C4-2B (cell line): ENCODE measurements at regions not wholly inside any gene's neighbourhood (a gene's known extent, or its start where the extent isn't known, plus 50 kb on each side); places are given as distances from the start of the nearest gene placed in this dataset.

Experiments
- H3K27ac ChIP-seq: fragments of 450-650 bp; 2 replicates; pipeline ENCODE4 v1.5.1; 2017
- CTCF ChIP-seq: fragments of 450-650 bp; conservative IDR thresholded peaks from 2 replicates; pipeline ENCODE4 v1.5.1; 2017; ENCODE audit warnings: mild to moderate bottlenecking
- ZFX ChIP-seq: fragments of 450-650 bp; IDR thresholded peaks from 2 replicates; pipeline ENCODE4 v1.6.1; 2017

GRCh38 chr12:104873374-104873773 is 84.7 kb downstream of the SLC41A2 start:
- TF ChIP-seq ZFX (no peak), CTCF (no peak)
- no peak overlapping the region for H3K27ac ChIP-seq

GRCh38 chr12:104870797-104871196 is 87.3 kb downstream of the SLC41A2 start:
- TF ChIP-seq CTCF, result no peak
- TF ChIP-seq ZFX, result no peak

GRCh38 chr12:104866291-104866690 is 91.8 kb downstream of the SLC41A2 start:
- H3K27ac ChIP-seq, result no peak overlapping the region
- TF ChIP-seq CTCF, result no peak
- no peak for TF ChIP-seq ZFX

More at GRCh38 chr12:104870797-104871196, 87.3 kb downstream of the SLC41A2 start:
- no peak overlapping the region for H3K27ac ChIP-seq

GRCh38 chr12:104865080-104865479 is 93.0 kb downstream of the SLC41A2 start:
- TF ChIP-seq CTCF, result no peak
- no peak for TF ChIP-seq ZFX
- H3K27ac ChIP-seq, result no peak overlapping the region

- no peak for TF ChIP-seq ZFX
- TF ChIP-seq CTCF, result no peak
- H3K27ac ChIP-seq, result no peak overlapping the region
Observed at GRCh38 chr12:104864668-104865067, 93.4 kb downstream of the SLC41A2 start.

GRCh38 chr12:104863296-104863948 is 94.7 kb downstream of the SLC41A2 start:
- no peak for TF ChIP-seq ZFX
- no peak for TF ChIP-seq CTCF
- no peak overlapping the region for H3K27ac ChIP-seq

GRCh38 chr12:104858611-104859543 is 99.2 kb downstream of the SLC41A2 start:
- H3K27ac ChIP-seq, result no peak overlapping the region
- TF ChIP-seq ZFX, result no peak
- TF ChIP-seq CTCF, result no peak
